Panc1 (cell line): ENCODE measurements at regions not wholly inside any gene's neighbourhood (a gene's known extent, or its start where the extent isn't known, plus 50 kb on each side); places are given as distances from the start of the nearest gene placed in this dataset.

Source experiments
- CTCF ChIP-seq: fragments of 450-650 bp; IDR thresholded peaks from 2 replicates; pipeline ENCODE4 v1.5.1; 2017; ENCODE audit warnings: mild to moderate bottlenecking
- POLR2AphosphoS5 ChIP-seq: IDR thresholded peaks from 2 replicates; pipeline ENCODE4 v1.6.1; 2012; ENCODE audit warnings: mild to moderate bottlenecking, low read depth, low read length, moderate library complexity
- REST ChIP-seq, 2 experiments: IDR thresholded peaks; 2 replicates each; pipeline ENCODE4 v1.6.1; 2011 to 2012; ENCODE audit warnings: low read depth in 2 of 2, control low read depth in 1 of 2, low read length in 1 of 2, mild to moderate bottlenecking in 1 of 2, moderate library complexity in 1 of 2; ENCODE audit not compliant: insufficient read depth in 1 of 2
- SIN3A ChIP-seq: IDR thresholded peaks from 2 replicates; pipeline ENCODE4 v1.6.1; 2012; ENCODE audit warnings: low read depth, mild to moderate bottlenecking, low read length, moderate library complexity, borderline replicate concordance; ENCODE audit not compliant: insufficient read depth
- TCF7L2 ChIP-seq: IDR thresholded peaks from 2 replicates; pipeline ENCODE4 v1.6.1; 2011; ENCODE audit warnings: mild to moderate bottlenecking, low read depth, low read length, inconsistent platforms

- TF ChIP-seq POLR2AphosphoS5 (no peak), CTCF (no peak), TCF7L2 (no peak), REST (IDR thresholded peaks at IDR 0.05; ENCODE audit: insufficient read depth in 1 of 2, low read depth in 2 of 2, low read length in 1 of 2) (no peak), SIN3A (no peak)
Observed at GRCh38 chr3:74329096-74329495, 285.4 kb downstream of the CNTN3 start.
